Ureter (tissue), 1 donor: ENCODE measurements at regions not wholly inside any gene's neighbourhood (a gene's known extent, or its start where the extent isn't known, plus 50 kb on each side); places are given as distances from the start of the nearest gene placed in this dataset.
"Not testable (repeated sequence)": the region's sequence is repeated elsewhere in the genome, so short reads cannot be mapped to it uniquely, and the experiment has no call there.

ENCODE experiments used
- DNase-seq: peaks from one replicate; pipeline ENCODE4 v3.0.0-alpha.2; 2020; ENCODE audit warnings: low spot score
- donor health status: DM: yes; HTN: yes; CAD: no.

DNA sequence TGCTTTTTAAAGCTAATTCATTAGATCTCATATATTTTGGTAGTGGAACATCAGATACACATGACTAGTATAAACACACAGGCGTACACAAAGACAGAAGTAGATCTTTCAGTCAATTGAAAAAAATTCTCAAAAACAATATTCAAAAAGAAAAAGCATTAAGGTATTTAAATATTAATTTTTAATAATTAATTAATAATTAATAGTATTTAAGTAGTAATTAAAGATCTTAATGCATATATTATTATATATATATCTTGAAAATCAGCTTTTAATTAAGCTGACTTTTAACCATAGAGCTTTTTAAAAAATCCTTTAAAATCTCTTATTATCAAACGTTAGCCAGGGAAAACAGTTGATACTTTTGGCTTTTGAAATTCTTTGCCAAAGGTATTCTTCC is 489.4 kb upstream of the PCDH20 start:
- no peak for DNase-seq

DNA sequence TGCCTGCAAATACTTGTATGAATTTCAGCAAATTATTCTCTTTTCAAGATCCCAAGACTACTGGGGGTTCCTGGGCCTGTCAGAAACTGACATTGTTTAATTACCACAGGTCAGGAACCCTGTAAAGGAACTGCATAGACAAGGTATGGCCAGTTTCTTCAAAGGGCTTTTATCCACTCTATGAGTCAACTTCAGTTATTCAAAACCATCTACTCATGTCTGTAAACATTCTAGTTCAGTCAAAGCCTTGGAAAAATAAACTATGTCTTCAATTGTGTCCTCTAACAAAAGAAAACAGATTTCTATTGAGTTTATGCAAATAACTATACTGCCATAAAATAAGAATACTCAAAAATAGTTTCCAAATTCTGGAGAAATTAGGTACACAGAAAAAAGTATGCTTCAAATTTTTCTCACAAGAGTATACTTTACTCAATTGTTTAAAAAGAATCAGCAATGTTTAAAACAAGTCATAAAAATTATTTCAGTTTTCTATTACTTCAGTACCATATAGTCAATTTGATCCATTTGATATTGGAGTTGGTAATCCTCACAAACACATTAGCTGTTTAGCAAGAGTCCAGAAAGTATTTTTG is 486.4 kb upstream of the PCDH20 start:
- DNase-seq: no peak

DNA sequence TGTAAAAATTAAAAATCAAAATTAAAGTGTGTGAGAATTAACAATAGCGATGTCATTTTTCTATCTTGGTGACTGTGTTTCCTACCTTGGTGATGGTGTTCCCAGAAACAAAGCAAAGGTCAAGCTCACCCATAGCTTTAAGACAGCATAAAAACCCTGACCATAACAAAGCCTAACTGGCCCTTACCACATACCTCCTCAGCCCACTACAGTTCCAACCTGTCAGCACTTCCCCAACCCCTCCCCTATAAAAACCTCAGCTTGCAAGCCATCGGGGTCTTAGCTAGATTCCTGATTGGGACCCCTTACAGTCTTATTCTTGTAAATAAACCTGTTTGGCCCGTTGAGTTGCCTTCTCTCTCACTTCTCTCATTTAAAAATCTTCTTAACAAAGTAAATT is 484.4 kb upstream of the PCDH20 start:
- DNase-seq: no peak

DNA sequence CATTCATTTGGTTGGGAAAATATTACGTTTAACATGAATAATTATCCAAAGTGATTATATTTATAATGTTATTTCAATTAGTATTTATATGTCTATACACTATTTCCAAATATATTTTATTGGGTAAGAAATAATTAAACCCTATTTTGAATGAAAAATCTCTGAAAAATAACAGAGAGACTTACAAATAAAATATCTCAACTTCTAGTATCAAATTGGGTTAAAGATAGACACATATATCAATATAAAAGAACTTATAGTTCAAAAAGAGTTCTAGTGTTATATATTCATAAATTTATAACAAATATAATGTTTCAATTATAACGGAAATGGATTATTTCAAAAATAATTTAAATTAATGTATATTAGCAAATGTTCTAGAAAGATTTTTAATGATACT is 482.6 kb upstream of the PCDH20 start:
- DNase-seq: no peak

DNA sequence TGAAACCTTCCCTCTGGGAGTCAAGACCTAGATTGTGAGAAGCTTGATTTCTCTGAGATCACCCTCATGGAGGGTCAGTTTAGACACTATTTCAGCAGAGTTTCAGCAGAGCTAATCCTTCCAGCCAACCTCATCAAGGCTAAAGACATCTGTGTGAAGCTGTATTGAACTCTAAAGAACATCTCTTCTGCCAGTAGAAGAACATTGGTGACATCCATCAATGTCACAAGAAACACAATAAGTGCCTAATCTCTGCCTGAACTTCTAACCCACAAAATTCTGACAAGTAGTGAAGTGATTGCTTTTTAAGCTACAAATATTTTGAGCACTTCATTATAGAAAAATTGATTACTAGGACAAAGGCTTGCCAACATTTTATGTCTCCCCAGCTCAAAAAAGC is 475.8 kb upstream of the PCDH20 start:
- no peak for DNase-seq

DNA sequence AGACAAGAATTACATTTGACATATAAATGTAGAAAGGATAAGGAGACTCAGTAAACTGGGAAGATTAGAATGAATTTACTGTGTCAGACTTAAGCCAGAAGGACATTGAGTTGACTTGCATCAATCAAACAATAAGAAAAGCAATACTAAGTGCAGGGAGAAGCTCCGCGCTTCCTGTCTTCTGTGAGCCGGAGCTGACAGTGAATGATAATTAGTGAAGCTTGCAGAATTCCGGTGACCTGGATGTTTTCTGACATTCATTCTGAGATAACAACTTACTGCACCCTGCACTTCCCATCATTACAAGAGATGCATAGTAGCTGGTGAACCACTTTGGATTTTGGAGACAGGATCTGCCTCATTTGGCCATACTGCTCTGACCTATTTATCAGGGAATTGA is 469.2 kb upstream of the PCDH20 start:
- no peak for DNase-seq

DNA sequence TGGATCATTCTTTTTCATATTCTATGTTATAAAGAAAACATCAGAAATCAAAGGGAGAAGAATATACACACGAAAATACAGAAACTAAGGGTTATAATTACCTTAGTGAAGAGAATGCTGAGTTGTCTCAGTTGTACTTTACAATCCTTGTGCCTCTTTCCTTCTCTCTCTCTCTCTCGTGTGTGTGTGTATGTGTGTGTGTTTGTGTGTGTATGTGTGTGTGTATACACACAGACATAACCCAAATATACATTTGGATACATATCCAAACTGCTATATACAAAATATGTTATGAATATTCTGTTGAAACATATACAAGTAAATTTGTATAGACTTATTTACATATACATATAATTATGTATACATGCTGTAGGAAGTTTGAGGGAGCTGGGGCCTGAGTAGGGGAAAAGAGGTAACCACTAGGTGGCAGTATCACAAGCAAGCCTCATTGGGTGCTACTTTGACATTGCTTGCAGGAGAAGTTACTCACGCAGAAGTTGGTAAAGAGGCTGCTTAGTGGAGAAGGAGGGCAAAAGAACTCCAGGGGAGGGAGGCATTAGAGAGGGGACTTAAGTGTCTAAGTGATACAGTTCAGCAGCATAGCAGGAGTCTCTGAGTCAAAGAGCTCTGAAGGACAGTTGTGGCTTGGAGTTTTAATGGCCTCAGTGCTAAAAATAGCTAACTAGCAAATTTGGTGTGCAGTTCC is 465.1 kb upstream of the PCDH20 start:
- DNase-seq: no peak

DNA sequence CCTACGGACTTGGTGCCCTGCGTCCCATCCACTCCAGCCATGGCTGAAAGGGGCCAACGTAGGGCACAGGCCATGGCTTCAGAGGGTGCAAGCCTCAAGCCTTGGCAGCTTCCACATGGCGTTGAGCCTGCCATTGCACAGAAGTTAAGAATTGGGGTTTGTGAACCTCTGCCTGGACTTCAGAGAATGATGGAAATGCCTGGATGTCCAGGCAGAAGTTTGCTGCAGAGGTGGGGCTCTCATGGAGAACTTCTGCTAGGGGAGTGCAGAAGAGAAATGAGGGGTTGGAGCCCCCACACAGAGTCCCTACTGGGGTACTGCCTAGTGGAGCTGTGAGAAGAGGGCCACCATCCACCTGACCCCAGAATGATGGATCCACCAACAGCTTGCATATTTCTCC is 462.9 kb upstream of the PCDH20 start:
- not testable (repeated sequence) for DNase-seq

DNA sequence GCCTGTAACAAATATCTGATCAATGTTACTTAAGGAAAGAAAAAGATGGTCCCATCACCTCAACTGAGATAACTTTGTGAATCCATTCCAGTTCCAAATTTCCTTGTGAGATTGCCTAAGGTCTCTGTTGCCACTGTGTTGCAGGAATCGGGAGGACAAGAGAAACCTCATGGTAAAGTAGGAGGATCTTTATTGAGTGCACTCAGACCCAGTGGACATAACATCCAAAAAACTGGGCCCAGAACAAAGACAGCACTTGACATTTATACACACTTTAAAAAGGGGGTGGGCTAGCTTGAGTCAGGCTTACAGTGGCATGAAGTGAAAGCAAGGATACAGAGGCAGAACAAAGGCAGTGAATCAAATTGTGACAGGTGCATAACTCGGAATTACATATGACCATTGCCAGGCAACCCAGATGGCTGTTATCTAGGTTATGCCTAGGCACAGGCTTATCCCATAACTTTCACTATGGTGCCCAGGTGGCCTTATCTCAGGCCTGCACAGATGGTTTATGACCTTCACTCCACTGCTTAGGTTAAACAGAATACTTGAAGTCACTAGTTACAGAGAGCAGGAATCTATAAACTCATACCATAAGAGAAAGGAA is 459.4 kb upstream of the PCDH20 start:
- DNase-seq: no peak

DNA sequence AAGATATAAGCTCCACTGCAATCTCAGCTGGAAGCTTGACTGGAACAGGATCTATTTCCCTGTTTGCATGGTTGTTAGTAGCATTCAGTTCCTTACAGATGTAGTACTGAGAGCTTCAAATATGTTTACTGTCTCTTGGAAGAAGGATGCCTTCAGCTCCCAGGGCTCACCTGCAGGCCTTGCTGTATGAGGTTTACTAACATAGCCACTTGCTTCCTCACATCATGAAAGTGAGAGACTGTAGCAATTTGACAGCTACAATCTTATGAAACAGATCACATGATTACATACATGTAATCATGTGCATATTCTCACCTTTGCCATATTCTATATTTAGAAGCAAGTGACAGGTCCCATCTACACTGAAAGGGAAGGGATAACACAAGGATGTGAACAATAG is 458.1 kb upstream of the PCDH20 start:
- no peak for DNase-seq

DNA sequence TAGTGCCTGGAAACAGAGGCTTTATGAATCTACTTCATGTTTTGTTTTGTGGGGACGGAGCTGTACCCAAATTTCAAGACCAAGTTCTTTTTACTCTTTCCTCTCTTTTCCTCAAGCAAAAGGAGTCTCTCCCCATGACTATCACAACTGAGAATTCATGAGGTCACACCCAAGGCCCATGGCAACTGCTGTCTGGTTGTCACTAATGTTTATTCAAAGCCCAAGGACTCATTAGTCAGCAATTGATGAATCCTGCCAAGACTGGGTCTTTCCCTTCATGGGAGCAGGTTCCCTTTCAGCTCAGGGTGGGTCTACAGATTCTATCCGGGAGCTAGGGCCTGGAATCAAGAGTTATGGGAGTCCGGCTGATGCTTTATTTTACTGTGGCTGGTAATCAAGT is 441.5 kb upstream of the PCDH20 start:
- no peak for DNase-seq

DNA sequence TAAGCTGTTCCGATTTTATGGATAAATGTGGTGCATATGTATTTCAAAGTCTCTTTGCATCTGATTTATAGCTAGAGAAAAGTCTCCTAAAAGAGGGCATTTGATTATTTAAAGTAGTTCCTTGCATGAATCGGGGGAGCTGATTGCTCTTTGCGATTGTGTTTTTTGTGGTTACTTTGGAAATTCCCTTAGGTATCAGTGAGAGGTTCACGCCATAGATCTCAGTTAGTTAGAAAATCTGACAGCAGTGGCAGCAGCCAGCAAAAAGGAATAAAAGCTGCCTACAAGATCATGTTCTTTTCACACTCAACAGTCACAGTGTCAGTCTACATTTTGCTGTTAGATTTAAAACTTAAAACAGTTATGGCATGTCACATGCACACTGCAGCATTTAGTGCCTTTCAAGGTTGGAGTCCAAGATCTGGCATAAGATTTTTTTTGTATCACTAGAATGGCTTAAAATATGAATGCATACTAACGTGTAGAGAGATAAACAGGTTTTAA is 436.5 kb upstream of the PCDH20 start:
- DNase-seq: no peak

DNA sequence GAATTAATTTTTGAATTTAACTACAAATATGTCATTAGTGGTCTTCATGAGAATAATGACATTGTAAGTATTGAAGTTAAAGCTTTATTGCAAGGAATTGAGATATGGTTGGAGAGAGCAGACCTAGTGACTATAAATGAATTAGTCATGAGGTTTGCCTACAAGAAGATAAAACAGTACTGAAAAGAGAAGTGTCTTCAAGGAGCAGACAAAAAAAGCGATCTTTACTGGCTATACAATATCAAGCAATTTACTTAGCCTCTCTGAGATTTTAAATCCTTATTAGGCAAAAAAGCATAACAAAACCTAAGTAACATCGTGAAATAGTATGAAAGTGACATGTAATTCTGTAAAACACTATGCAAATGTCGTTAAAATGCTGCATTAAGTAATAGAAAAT is 435.1 kb upstream of the PCDH20 start:
- no peak for DNase-seq

DNA sequence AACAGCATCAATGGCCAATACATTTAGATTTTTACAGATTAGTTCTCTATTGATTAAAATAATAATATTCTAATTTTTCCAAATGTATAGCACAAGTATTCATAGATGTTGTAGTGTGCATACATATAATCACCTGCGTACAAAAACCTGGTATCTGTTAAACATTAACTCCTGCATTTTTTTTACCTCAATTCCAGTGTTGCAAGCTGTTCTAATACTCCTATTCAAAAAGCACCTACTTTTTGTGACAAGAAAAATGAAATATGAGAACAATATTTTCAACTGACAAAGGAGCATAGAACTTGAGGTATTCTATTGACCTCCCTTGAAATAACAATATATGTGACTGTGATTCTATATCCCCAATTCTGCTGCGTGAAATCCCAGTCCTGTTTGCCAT is 422.9 kb upstream of the PCDH20 start:
- no peak for DNase-seq

DNA sequence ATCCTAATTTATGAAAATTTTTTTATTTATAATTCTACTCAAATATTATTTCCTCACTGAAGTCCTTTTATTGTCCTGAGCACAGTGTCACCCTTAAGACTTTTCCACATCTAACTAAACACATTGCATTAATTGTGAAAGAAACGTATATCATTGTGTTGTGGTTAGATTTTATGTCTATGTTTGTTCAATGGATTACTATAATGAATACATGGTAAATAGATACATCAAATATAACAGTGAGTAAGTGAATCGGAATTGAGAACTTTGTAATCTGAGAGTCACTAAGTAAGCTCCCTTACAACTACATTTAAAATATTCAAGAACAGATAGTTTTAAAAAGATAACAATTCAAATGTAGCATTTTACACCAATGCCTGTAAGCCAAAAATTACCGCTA is 417.6 kb upstream of the PCDH20 start:
- no peak for DNase-seq

DNA sequence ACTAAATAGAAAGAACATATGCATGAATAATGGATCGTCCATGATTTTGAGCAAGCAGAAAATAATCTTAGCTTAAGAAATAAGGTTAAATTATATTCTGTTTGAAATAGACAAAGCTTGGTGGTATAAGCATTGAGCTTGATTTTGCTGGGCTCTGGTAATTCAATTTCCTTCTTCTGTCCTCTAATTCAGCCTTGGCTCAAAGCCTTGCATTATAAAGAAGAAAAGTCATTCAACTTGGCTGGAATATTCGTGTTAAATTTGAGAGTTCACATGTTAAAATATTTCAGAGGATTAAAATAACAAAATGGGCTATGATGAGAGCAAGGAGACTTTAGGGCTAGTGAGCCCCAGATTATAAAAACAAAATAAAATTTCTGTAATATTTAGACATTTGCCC is 415.4 kb upstream of the PCDH20 start:
- DNase-seq: no peak

DNA sequence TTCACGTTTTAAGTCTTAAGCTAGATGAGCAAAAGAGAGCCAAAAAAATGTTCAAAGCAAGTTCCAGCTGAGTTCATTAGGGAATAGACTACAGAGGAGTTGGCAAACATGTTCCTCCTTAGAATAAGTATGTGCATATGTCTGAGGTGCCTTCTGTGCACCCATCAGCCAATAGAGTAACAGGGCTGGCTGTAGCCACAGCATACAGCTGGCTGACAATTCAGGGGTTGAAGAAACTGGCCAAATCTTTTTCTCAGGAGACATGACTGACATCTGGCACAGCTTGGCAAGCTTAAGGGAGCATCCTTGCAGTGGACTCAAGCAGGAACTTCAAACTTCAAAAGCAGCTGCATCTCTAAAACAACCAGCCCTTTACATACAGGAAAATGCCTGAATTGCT is 414.8 kb upstream of the PCDH20 start:
- DNase-seq: no peak

DNA sequence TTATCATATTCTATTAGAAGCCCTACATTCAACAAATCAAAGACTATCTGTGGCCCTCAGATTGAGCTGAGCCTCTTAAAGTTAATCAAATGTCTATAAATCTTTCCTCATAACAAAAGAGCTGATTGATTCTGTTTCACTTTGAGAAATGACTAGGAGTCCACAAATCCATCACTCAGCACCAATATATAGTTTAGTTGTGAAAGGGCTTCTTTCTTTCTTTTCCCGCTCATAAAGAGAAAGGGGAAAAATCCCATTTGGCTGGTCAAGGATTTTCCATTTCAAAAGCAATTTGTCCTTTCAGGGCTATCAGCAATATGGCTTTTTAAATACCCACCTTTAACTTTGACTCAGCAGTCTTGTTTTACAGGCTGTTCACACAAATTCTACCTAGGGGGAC is 408.5 kb upstream of the PCDH20 start:
- DNase-seq: no peak

DNA sequence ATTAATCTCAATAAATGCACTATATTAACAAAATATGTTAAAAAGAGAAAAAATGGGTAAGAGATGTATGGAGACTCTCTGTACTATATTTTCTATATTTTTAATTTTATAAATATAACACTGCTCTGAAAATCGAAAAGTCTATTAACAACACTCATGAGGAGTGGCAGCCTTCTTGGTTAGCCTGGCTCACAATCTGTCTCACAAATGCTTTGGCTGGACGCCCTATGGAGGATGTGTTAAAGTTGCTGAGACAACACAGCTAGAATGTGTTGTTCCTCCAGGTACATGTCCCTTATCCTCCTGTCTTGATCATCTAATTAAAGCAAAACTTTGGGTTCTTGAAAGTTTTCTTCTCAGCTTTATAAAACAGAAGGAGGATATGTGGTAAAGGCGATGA is 396.6 kb upstream of the PCDH20 start:
- no peak for DNase-seq

DNA sequence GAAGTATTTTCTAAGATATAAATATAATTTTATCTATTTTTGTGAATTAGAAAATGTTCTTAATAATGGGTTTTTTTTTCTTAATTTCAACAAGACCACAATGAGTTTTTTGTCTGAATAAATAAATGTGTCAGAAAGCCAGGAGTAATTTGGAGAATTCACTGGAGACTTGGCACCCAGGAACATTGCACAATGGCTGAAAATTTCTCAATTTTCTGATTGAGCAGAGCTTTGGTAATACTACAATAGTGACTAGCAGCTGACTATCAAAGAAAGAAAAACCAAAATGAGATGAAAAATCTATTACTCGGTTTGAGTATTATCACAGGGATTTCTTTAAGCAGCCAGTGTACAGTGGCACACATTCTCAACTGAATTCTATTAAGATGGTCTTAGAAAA is 394.4 kb upstream of the PCDH20 start:
- no peak for DNase-seq

DNA sequence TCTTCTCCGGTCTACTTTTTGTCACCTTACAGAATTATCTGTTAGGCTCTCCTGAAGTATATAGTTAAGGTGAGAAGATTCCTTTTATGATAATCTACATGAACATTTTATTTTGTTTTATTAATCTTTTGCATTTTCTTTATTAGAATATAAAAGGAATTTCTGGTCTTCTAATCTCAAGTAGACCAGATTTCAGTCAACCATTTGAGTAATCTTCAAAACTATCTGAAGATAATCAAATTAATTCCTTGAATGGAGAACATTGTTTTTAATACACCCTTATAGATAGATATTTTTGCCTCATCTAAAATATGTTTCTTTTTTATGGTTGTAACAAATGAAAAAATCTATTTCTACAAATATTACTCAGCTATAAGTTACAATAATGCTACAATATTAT is 381.7 kb upstream of the PCDH20 start:
- no peak for DNase-seq

DNA sequence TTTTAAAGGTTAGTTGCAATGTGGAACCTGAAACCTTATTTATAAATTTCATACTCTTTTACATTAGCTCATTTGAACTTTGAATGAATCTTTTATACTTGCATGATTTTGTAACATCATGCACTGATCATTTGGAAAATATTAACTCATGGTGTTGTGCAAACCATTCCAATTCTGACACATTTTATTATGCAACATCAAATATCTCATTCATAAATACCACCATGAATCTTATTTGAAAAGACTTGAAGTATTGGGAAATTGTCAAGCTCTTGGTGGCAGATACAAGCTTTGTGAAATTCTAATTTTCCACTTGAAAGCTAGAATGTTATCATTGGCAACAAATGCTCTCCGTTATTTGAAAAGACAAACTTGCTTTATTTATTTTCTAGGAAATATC is 379.9 kb upstream of the PCDH20 start:
- no peak for DNase-seq

DNA sequence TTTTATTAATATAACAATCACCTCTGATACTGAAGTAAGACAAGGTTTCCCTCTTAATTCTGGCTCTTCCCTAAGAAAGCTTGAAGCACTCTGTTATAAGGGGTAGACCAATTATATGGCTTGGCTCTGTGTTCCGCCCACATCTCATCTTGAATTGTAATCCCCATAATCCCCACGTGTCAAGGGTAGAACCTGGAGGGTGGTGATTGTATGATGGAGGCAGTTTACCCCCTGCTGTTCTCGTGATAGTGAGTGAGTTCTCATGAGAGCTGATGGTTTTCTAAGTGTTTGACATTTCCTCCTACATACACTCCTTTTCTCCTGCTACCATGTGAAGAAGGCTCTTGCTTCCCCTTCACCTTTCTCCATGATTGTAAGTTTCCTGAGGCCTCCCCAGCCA is 363.8 kb upstream of the PCDH20 start:
- no peak for DNase-seq

DNA sequence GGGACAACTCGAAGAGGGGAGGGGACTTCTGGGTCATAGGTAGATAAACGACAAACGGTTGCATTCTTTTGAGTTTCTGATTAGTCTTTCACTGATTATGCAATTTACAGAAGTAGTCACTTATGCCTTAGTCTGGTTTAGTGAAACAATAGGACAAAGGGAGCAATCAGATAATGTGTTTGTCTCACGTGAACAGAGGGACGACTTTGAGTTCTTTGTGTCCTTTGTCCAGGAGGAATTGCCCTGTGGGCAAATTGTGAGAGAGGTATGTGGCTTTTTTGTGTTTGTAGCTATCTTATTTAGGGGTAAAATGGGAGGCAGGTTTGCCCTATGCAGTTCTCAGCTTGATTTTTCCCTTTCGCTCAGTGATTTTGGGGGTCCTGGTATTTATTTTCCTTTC is 362.9 kb upstream of the PCDH20 start:
- no peak for DNase-seq
